Activated CD8-positive, alpha-beta memory T cell treated with anti-CD3 and anti-CD28 coated beads, Interleukin-2, amount 10 ng/mL, durations not matched to agents 7 days and 5 days (primary cell): ENCODE measurements at regions not wholly inside any gene's neighbourhood (a gene's known extent, or its start where the extent isn't known, plus 50 kb on each side); places are given as distances from the start of the nearest gene placed in this dataset.
"Not testable (repeated sequence)": the region's sequence is repeated elsewhere in the genome, so short reads cannot be mapped to it uniquely, and the experiment has no call there.

ENCODE experiments used
- ATAC-seq: fragments of 150-1000 bp; cut with Tn5 transposase; one replicate; pipeline ENCODE4 v1.10.0; 2021; ENCODE audit warnings: moderate library complexity
- CTCF ChIA-PET: fragments of 350-600 bp; sonication (Branson Sonifier 250); formaldehyde crosslinking; loops from one replicate; lab custom pipeline; 2021; ENCODE audit warnings: antibody characterized with exemption; lab: Charles Lee
- DNase-seq: peaks from one replicate; pipeline ENCODE4 v3.0.0-alpha.2; 2020
- H3K27ac Mint-ChIP-seq: one replicate; pipeline ENCODE4 v1.8.0; 2021; ENCODE audit warnings: mild to moderate bottlenecking, mixed read lengths
- H3K27me3 Mint-ChIP-seq: one replicate; pipeline ENCODE4 v1.8.0; 2021; ENCODE audit warnings: mixed read lengths
- H3K36me3 Mint-ChIP-seq: one replicate; pipeline ENCODE4 v1.8.0; 2021; ENCODE audit warnings: mild to moderate bottlenecking, mixed read lengths
- H3K4me1 Mint-ChIP-seq: one replicate; pipeline ENCODE4 v1.8.0; 2021; ENCODE audit warnings: mixed read lengths
- H3K4me3 Mint-ChIP-seq: one replicate; pipeline ENCODE4 v1.8.0; 2021; ENCODE audit warnings: mild to moderate bottlenecking, moderate library complexity, mixed read lengths
- H3K9me3 Mint-ChIP-seq: one replicate; pipeline ENCODE4 v1.8.0; 2022; ENCODE audit warnings: low read depth, mixed read lengths

DNA sequence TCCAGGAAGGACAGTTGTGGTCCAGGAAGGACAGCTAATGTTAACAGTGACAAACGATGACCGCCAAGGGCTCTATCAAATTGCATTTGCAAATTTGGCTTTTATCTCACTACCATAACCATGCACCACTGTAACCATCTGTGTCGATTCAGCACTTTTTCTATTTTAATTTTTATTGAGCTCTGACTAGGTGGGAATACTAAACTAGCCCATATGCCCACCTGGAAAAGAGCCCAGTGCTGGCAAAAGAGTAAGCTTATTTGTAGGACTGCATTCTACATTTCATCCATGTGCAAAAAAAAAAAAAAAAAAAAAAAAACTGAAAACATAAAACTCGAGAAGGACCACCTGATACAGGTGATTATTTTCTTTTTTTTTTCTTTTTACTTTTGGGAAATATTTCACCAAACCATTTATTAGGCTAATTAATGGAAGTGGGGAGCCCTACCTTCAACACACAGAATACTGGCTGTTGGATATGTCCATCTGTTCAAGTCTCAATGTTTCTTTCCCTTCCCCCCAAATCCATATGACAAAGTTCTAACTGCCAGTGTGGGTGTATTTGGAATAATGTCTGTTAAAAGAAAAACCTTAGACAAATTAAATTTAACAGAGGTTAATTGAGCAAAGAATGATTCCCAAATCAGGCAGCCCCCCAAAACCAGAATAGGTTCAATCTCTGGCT lies 99.5 kb upstream of the MXRA5 start:
- ATAC-seq (no peak), DNase-seq (no peak)
- Mint-ChIP-seq H3K36me3 (no peaks in the 10 kb centered on the region), H3K27me3 (no peaks in the 10 kb centered on the region), H3K4me1 (no peaks in the 10 kb centered on the region), H3K9me3 (no peaks in the 10 kb centered on the region), H3K4me3 (no peak overlapping the region), H3K27ac (no peak overlapping the region)
- CTCF ChIA-PET, result interaction anchor here (0.7 kb wide), 1 partner anchor 51 kb away, joined by 3 read pairs; no protein-coding TSS in a partner anchor

DNA sequence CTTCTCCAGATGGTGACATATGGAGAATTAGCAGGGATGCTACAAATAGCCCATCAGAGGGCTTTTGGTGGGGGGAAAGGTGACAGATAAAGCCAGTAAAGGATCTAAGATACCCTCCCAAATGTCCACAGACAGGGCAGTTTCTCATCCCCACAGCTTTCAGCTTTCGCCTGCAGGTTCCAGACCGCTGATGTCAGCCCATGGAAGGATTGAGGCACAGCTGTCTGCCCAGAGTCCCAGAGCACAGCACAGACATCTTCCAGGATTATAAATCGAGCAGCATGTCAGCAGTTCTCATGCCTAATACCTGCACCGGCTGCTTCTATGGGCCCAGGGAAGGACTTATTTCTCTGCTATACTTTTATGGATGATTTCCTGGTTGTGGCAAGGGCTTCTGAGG lies 96.7 kb upstream of the MXRA5 start:
- Mint-ChIP-seq H3K4me1 (no peaks in the 10 kb centered on the region), H3K36me3 (no peaks in the 10 kb centered on the region), H3K9me3 (no peaks in the 10 kb centered on the region), H3K4me3 (no peak overlapping the region), H3K27ac (no peak overlapping the region), H3K27me3 (no peaks in the 10 kb centered on the region)
- ATAC-seq, result no peak
- no peak for DNase-seq
- CTCF ChIA-PET, result no interaction called here

DNA sequence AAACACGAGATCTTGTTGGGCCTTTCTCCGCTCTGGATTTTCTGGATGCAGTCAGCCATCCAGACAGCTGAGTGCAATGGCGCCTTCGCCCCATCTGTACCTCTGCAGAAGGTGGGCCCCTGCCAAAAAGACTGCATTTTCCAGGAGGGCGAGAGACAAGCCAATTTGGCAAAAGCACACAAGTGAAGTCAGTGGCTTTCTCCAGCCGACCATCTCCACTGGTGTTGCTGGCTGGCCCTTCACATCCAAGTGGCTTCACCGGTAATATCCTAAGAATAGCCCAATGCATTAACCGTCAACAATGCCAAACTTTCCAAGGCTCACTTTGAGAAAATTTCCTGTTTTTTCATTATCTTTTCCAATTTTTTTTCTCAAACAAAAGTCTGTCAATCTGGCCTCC lies 96.2 kb upstream of the MXRA5 start:
- CTCF ChIA-PET, result no interaction called here
- Mint-ChIP-seq H3K27ac (no peak overlapping the region), H3K4me1 (no peaks in the 10 kb centered on the region), H3K27me3 (no peaks in the 10 kb centered on the region), H3K4me3 (no peak overlapping the region), H3K9me3 (no peaks in the 10 kb centered on the region), H3K36me3 (no peaks in the 10 kb centered on the region)
- ATAC-seq (no peak), DNase-seq (no peak)

DNA sequence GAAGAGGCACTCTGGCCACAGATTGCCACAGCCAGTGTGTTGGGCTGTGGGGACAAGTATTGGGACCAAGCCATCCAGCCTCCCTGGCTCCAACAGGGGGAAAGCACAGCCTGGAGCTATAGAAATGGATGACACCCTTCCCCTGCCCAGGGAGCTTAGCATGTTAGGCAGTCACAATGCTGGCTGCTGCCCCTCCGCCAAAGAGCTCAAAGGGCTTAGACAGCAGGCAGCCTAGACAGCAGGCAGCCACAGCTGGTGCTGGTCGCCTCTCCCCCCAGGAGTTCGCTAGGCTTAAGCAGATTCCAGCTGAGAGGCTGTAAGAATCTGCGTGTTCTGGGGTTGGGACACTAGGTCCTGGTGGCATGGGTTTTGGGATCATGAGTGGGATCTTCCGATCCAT lies 94.5 kb upstream of the MXRA5 start:
- DNase-seq (no peak), ATAC-seq (no peak)
- CTCF ChIA-PET, result no interaction called here
- H3K36me3 Mint-ChIP-seq, result no peaks in the 10 kb centered on the region
- no peak overlapping the region for H3K4me3 Mint-ChIP-seq
- H3K27ac Mint-ChIP-seq, result no peak overlapping the region
- no peaks in the 10 kb centered on the region for H3K9me3 Mint-ChIP-seq
- no peaks in the 10 kb centered on the region for H3K27me3 Mint-ChIP-seq
- H3K4me1 Mint-ChIP-seq, result no peaks in the 10 kb centered on the region

DNA sequence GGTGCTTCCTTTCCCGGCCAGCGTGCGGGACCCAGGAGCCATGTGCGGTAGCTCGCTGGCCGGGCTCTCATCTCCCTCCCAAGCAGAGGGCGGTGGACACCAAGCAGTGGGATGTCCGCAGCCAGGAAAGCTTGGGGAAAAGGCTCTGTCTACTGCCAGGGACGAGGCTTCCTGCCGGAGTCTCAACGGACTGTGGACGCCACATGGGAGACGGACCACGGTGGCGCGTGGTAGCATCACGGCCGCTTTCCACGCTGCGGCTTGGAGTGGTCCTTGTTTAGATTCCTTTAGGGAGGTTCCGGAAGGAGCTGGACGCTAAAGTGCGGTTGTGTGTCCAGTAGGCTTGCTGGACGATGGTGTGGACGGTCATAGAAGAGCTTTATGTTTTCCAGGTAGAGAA lies 89.5 kb upstream of the MXRA5 start:
- H3K4me3 Mint-ChIP-seq, H3K36me3 Mint-ChIP-seq, DNase-seq, H3K27ac Mint-ChIP-seq, H3K4me1 Mint-ChIP-seq, ATAC-seq, CTCF ChIA-PET, H3K9me3 Mint-ChIP-seq, H3K27me3 Mint-ChIP-seq: not testable (repeated sequence)

DNA sequence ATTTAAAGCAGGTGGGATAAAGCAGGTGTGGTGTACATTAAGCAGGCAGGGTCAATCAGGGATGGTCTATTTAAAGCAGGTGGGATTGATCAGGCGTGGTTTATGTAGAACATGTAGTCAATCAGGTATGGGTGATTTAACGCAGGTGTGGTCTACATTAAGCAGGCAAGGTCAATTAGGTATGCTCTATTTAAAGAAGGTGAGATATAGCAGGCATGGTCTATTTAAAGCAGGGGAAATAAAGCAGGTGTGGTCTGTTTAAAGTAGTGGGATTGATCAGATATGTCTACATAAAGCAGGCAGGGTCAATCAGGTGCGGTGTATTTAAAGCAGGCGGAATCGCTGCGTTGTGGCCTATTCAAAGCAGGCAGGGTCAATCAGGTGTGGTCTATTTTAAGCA lies 88.6 kb upstream of the MXRA5 start:
- CTCF ChIA-PET, result no interaction called here
- no peak for DNase-seq
- Mint-ChIP-seq H3K36me3 (no peaks in the 10 kb centered on the region), H3K4me1 (no peaks in the 10 kb centered on the region), H3K27ac (no peak overlapping the region), H3K4me3 (no peak overlapping the region), H3K9me3 (no peaks in the 10 kb centered on the region), H3K27me3 (no peaks in the 10 kb centered on the region)
- no peak for ATAC-seq

DNA sequence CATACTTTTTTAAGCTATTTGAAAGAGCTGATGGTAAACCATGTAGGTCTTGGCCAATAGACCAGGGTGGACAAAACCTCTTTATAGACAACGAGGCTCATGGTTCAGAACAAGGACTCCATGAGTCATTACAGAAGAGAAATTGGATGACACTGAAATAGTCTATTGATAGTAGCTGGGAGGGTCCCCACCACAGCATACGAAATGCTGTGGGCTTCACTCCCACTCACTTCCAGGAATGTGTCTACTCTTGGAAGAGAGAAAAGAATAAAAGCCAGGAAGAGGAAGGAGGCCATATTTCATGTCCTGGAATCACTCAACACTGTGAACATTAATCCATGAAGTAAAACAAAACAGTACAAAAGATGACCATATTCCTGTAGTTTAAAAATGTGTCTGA lies 82.3 kb upstream of the MXRA5 start:
- no peak overlapping the region for H3K27ac Mint-ChIP-seq
- no peak overlapping the region for H3K4me3 Mint-ChIP-seq
- CTCF ChIA-PET, result interaction anchor here (0.6 kb wide), 1 partner anchor 343 kb away, joined by 3 read pairs; no protein-coding TSS in a partner anchor
- H3K4me1 Mint-ChIP-seq, result no peaks in the 10 kb centered on the region
- H3K36me3 Mint-ChIP-seq, result no peaks in the 10 kb centered on the region
- H3K9me3 Mint-ChIP-seq, result no peaks in the 10 kb centered on the region
- H3K27me3 Mint-ChIP-seq, result no peaks in the 10 kb centered on the region
- no peak for DNase-seq
- ATAC-seq, result no peak

DNA sequence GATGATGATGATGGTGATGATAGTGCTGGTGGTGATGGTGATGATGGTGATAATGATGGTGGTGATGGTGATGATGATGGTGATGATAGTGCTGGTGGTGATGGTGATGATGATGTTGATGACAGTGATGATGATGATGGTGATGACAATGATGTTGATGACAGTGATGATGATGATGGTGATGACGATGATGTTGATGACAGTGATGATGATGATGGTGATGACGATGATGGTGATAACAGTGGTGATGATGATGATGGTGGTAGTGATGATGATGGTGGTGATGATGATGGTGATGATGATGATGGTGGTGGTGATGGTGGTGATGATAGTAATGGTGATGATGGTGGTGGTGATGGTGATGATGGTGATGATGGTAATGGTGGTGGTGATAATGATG lies 80.1 kb upstream of the MXRA5 start:
- Mint-ChIP-seq H3K4me1 (no peaks in the 10 kb centered on the region), H3K9me3 (no peaks in the 10 kb centered on the region), H3K4me3 (no peak overlapping the region), H3K36me3 (no peaks in the 10 kb centered on the region), H3K27me3 (no peaks in the 10 kb centered on the region), H3K27ac (no peak overlapping the region)
- CTCF ChIA-PET, result no interaction called here
- DNase-seq (no peak), ATAC-seq (no peak)

DNA sequence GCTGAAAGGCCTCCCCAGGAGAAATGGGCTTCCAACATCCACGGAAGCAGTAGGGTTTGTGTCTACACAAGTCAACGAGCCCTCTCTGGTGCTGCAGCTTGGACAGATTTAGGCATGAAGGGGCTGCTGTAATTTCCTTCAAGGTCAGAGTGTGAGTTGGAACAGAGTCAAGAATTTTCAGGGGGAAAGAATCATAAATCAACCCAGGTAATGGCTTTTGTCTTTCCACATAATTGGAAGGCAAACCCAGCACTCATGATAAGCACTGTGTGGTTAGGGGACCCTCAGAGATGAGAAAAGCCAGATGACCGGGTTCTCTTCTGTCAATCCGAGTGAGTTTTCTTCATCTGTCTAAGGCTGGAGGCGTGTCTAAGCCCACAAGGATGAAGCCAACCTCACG lies 78.6 kb upstream of the MXRA5 start:
- Mint-ChIP-seq H3K27ac (no peak overlapping the region), H3K36me3 (no peaks in the 10 kb centered on the region), H3K4me3 (no peak overlapping the region), H3K4me1 (no peaks in the 10 kb centered on the region), H3K9me3 (no peaks in the 10 kb centered on the region), H3K27me3 (no peaks in the 10 kb centered on the region)
- DNase-seq (no peak), ATAC-seq (no peak)
- CTCF ChIA-PET, result no interaction called here

DNA sequence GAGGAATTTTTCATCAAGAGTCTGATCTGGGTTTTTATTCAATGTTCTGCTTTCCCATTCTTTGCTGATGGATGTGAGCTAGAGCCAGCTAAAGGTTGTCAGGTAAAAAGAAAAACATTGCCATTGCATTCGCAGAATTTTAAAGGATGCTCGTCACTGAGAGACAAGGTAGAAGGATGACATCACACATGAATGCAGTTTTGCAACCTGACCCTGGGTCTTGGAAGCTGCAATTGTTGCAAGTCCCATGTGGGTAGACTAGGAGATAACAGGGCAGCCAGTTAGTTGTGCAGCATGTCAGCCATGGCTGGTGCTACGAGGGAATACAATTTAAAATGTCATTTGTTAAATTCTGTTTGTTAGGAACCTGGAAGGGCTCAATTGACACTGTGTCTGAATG lies 73.9 kb upstream of the MXRA5 start:
- H3K9me3 Mint-ChIP-seq, result no peaks in the 10 kb centered on the region
- DNase-seq (no peak), ATAC-seq (no peak)
- no peaks in the 10 kb centered on the region for H3K27me3 Mint-ChIP-seq
- no peak overlapping the region for H3K4me3 Mint-ChIP-seq
- no peaks in the 10 kb centered on the region for H3K4me1 Mint-ChIP-seq
- no peaks in the 10 kb centered on the region for H3K36me3 Mint-ChIP-seq
- CTCF ChIA-PET, result no interaction called here
- no peak overlapping the region for H3K27ac Mint-ChIP-seq

DNA sequence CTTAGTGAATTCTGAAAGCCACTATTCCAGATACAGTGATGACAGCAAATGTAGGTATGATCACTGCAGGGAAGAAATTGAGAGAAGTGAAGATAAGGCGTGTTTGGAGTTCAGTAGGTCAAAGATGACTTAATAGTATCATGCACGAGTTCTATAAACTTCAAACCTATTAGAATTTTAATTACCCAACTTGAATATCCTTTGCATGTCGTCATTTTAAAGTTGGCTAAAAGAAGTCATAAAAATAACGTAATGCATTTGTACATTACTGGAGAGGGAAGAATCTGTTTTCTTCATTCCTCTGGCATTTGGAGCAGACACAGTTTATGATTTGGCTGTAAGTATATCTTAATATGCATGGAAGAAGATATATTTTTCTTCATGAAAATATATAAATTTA lies 68.6 kb upstream of the MXRA5 start:
- Mint-ChIP-seq H3K9me3 (no peaks in the 10 kb centered on the region), H3K4me3 (no peak overlapping the region), H3K27ac (no peak overlapping the region), H3K27me3 (no peaks in the 10 kb centered on the region), H3K36me3 (no peaks in the 10 kb centered on the region), H3K4me1 (no peaks in the 10 kb centered on the region)
- CTCF ChIA-PET, result no interaction called here
- DNase-seq (no peak), ATAC-seq (no peak)

DNA sequence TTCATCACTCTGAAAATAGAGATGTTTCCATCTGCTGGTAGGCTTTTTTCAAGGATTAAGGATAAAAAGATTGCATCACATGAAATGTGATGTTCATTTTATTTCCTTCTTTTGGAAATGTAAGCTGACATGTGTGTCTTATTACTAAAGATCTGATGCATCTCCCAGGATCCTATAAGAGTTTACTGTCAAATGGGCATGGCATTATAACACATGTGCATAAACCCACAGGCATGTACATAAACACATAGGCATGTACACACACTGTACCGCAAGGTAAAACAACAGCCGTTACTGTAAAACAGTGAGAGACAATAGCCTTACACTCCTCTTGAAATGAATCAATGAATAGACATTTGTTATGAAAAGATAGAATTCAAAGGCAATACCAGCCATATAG lies 65.2 kb upstream of the MXRA5 start:
- ATAC-seq, H3K36me3 Mint-ChIP-seq, CTCF ChIA-PET, H3K27ac Mint-ChIP-seq, H3K4me1 Mint-ChIP-seq, H3K9me3 Mint-ChIP-seq, H3K4me3 Mint-ChIP-seq, H3K27me3 Mint-ChIP-seq, DNase-seq: not testable (repeated sequence)

DNA sequence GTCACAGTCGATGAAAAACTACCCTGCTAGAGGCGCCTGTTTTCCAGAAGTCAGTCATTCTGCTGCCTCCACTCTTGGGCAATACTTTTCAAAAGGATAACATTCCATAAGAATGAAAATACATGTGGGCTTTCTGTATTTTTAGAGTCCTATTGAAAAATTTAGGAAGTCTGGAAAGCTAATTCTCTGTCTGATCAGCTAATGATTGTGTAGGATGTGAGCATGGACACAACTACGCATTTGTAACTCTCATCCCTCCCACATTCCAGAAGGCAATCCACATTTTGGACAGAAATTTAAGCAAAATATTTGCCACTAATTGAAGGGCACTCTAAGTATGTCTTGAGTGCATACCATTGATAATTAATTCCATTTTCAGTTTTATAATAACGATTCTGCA lies 63.5 kb upstream of the MXRA5 start:
- H3K9me3 Mint-ChIP-seq, H3K27ac Mint-ChIP-seq, CTCF ChIA-PET, H3K4me3 Mint-ChIP-seq, H3K27me3 Mint-ChIP-seq, H3K4me1 Mint-ChIP-seq, ATAC-seq, H3K36me3 Mint-ChIP-seq, DNase-seq: not testable (repeated sequence)

DNA sequence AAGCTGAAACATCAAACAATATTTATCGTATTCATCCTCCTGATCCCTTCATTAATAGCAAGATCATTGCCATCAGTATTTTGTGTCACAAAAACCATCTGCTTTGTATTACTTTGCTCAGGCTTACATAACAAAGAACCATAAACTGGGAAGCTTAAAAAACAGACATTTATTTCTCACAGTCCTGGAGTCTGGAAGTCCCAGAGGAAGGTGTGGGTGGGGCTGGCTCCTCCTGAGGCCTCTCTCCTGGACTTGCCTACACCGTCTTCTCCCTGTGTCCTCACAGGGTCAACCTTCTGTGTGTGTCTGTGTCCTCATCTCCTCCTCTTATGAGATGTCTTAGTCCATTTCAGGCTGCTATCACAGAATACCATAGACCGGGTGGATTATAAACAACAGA lies 61.3 kb upstream of the MXRA5 start:
- Mint-ChIP-seq H3K36me3 (no peaks in the 10 kb centered on the region), H3K4me3 (no peak overlapping the region), H3K9me3 (no peaks in the 10 kb centered on the region), H3K4me1 (no peaks in the 10 kb centered on the region), H3K27ac (no peak overlapping the region), H3K27me3 (no peaks in the 10 kb centered on the region)
- ATAC-seq, result no peak
- DNase-seq, result no peak
- CTCF ChIA-PET, result no interaction called here

DNA sequence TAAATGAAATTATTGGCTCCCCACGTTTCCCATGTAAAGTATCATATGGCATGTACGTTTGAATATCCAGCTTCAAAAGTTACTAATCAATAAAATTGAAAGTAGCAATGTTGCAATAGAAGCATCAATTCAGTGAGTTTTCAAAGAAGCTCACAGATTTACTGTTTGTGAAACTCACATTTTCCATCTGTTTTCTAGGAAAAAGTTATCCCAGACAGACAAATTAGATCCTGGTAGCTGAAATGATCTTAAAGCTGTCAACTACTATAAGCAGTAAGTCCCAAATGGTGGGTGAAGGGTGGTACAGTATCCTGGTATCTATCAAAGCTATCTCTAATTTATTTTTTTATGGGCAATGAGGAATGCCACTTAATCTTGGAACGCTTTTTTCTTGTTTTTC lies 60.7 kb upstream of the MXRA5 start:
- no peak overlapping the region for H3K4me3 Mint-ChIP-seq
- CTCF ChIA-PET, result no interaction called here
- no peak for ATAC-seq

More for the DNA sequence above, 60.7 kb upstream of the MXRA5 start:
- Mint-ChIP-seq H3K27me3 (no peaks in the 10 kb centered on the region), H3K36me3 (no peaks in the 10 kb centered on the region), H3K4me1 (no peaks in the 10 kb centered on the region), H3K9me3 (no peaks in the 10 kb centered on the region), H3K27ac (no peak overlapping the region)
- no peak for DNase-seq
